Fibroblast of lung (primary cell): ENCODE measurements at regions not wholly inside any gene's neighbourhood (a gene's known extent, or its start where the extent isn't known, plus 50 kb on each side); places are given as distances from the start of the nearest gene placed in this dataset.

Experiments
- DNase-seq, 2 donors: peaks; one replicate each; pipeline versions ENCODE4 v3.0.0 to v3.0.0-alpha.2; 2010; ENCODE audit warnings: low read depth in 2 of 2
- H2AFZ ChIP-seq: 2 replicates; pipeline ENCODE4 v1.5.1; 2012; ENCODE audit warnings: low read length, control low read depth, inconsistent platforms
- H3K27ac ChIP-seq: 2 replicates; pipeline ENCODE4 v1.5.1; 2011; ENCODE audit warnings: low read length, control low read depth; ENCODE audit not compliant: insufficient read depth
- H3K27me3 ChIP-seq: 2 replicates; pipeline ENCODE4 v1.5.1; 2011; ENCODE audit warnings: mild to moderate bottlenecking, low read length; ENCODE audit not compliant: control insufficient read depth, insufficient read depth
- H3K36me3 ChIP-seq: 2 replicates; pipeline ENCODE4 v1.5.1; 2011; ENCODE audit warnings: low read length; ENCODE audit not compliant: control insufficient read depth, insufficient read depth
- H3K4me1 ChIP-seq: 2 replicates; pipeline ENCODE4 v1.5.1; 2011; ENCODE audit warnings: low read length; ENCODE audit not compliant: control insufficient read depth, insufficient read depth; ENCODE audit errors: extremely low read depth
- H3K4me2 ChIP-seq: 2 replicates; pipeline ENCODE4 v1.5.1; 2011; ENCODE audit warnings: low read length, control low read depth; ENCODE audit not compliant: insufficient read depth; ENCODE audit errors: extremely low read depth
- H3K4me3 ChIP-seq, 4 experiments: fragments of 200-600 bp in 1 of 4; sonication (generic) in 1 of 4; replicated peaks in 1 of 4; 2 replicates each; pipeline ENCODE4 v1.5.1; 2011 to 2016; ENCODE audit warnings: low read length in 4 of 4, low read depth in 3 of 4, mild to moderate bottlenecking in 3 of 4, control low read depth in 2 of 4, inconsistent platforms in 1 of 4, mixed read lengths in 1 of 4; ENCODE audit not compliant: insufficient read depth in 1 of 4; ENCODE audit errors: control extremely low read depth in 1 of 4
- H3K79me2 ChIP-seq: 2 replicates; pipeline ENCODE4 v1.5.1; 2012; ENCODE audit warnings: mild to moderate bottlenecking, low read length, inconsistent platforms; ENCODE audit not compliant: control insufficient read depth, insufficient read depth
- H3K9ac ChIP-seq: 2 replicates; pipeline ENCODE4 v1.5.1; 2011; ENCODE audit warnings: mild to moderate bottlenecking, low read length, control low read depth; ENCODE audit not compliant: insufficient read depth
- H3K9me3 ChIP-seq: 2 replicates; pipeline ENCODE4 v1.5.1; 2012; ENCODE audit warnings: low read depth, low read length; ENCODE audit not compliant: control insufficient read depth, insufficient read depth
- H4K20me1 ChIP-seq: 2 replicates; pipeline ENCODE4 v1.5.1; 2011; ENCODE audit warnings: low read length; ENCODE audit not compliant: control insufficient read depth, insufficient read depth; ENCODE audit errors: extremely low read depth
- CTCF ChIP-seq, 2 donors: IDR thresholded peaks in 1 of 2; conservative IDR thresholded peaks in 1 of 2; 1 replicate in 1 of 2; 2 replicates in 1 of 2; pipeline ENCODE4 v1.5.1; 2011 to 2012; ENCODE audit warnings: low read length in 2 of 2, control low read depth in 1 of 2, inconsistent platforms in 1 of 2, low read depth in 1 of 2, mild to moderate bottlenecking in 1 of 2
- EZH2 ChIP-seq: IDR thresholded peaks from 2 replicates; pipeline ENCODE4 v1.5.1; 2012; ENCODE audit warnings: low read length, control low read depth, mild to moderate bottlenecking; ENCODE audit errors: missing control alignments

DNA sequence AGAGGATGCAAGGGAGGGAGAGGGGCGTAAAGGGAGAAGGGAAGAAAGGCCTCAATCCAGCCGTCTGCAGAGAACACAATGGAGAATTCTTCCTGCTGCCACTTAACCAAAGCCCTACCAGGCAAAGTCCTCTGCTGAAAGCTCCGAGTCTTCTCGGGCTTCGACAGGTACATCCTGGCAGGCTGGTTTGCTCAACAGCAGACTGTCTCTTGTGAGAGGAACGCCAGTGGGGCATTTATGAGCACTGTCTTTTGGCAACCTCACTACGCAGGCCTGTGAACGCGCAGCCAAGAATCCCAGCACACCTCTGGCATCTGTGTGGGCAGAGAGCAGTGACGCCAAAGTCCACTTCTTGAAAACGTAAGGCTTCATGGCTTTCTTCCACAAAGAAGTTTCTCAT lies 207.5 kb upstream of the FAM9B start:
- H3K4me1 ChIP-seq: no peaks in the 10 kb centered on the region

GRCh38 chrX:9249051-9249846 lies 215.3 kb upstream of the FAM9B start:
- Histone ChIP-seq H3K4me3 (no peak overlapping the region), H3K4me2 (no peak overlapping the region), H3K79me2 (no peaks in the 10 kb centered on the region), H2AFZ (no peak overlapping the region), H3K4me1 (no peaks in the 10 kb centered on the region), H3K36me3 (no peaks in the 10 kb centered on the region), H3K27ac (no peak overlapping the region), H3K27me3 (no peaks in the 10 kb centered on the region), H3K9ac (no peak overlapping the region), H4K20me1 (no peaks in the 10 kb centered on the region), H3K9me3 (no peaks in the 10 kb centered on the region)
- no peak for DNase-seq
- TF ChIP-seq EZH2 (no peak), CTCF (conservative IDR thresholded peaks at IDR 0.05 in 1 of 2, IDR thresholded peaks at IDR 0.05 in 1 of 2; ENCODE audit: low read depth in 1 of 2, low read length in 2 of 2) (no peak)

More for the DNA sequence above, 207.5 kb upstream of the FAM9B start:
- H3K79me2 ChIP-seq: no peaks in the 10 kb centered on the region
- H4K20me1 ChIP-seq: no peaks in the 10 kb centered on the region
- no peak overlapping the region for H3K9ac ChIP-seq
- no peak for DNase-seq
- no peak overlapping the region for H3K4me3 ChIP-seq
- no peak overlapping the region for H2AFZ ChIP-seq
- no peak for TF ChIP-seq CTCF (conservative IDR thresholded peaks at IDR 0.05 in 1 of 2, IDR thresholded peaks at IDR 0.05 in 1 of 2; ENCODE audit: low read depth in 1 of 2, low read length in 2 of 2)
- no peak for TF ChIP-seq EZH2
- no peak overlapping the region for H3K27ac ChIP-seq
- H3K4me2 ChIP-seq: no peak overlapping the region
- no peaks in the 10 kb centered on the region for H3K27me3 ChIP-seq
- no peaks in the 10 kb centered on the region for H3K36me3 ChIP-seq
- no peaks in the 10 kb centered on the region for H3K9me3 ChIP-seq

DNA sequence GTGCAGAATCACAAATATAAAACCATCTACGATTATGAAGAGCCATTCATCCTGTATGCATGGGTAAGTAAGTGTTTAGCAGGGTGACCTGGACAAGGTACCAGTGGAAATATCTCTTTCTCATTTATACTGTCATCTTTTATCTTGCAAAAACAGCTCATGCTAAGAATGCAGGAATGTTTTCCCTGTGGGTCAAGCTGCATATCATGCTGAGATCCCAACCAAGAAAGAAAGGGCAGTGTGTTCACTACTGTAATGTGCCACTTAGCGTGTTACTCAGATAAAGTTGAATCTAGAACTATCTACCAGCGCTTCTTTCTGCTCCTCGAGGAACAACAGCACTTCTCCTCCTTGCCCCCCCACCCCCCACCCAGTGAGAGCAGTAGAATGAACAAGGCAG lies 212.7 kb upstream of the TBL1X start:
- DNase-seq: no peak
- H2AFZ ChIP-seq: no peak overlapping the region
- H4K20me1 ChIP-seq: no peaks in the 10 kb centered on the region
- H3K9me3 ChIP-seq: no peaks in the 10 kb centered on the region
- H3K36me3 ChIP-seq: no peaks in the 10 kb centered on the region
- no peaks in the 10 kb centered on the region for H3K27me3 ChIP-seq
- TF ChIP-seq EZH2: no peak
- no peak for TF ChIP-seq CTCF (conservative IDR thresholded peaks at IDR 0.05 in 1 of 2, IDR thresholded peaks at IDR 0.05 in 1 of 2; ENCODE audit: low read depth in 1 of 2, low read length in 2 of 2)
- H3K27ac ChIP-seq: no peak overlapping the region
- H3K4me2 ChIP-seq: no peak overlapping the region
- no peaks in the 10 kb centered on the region for H3K4me1 ChIP-seq
- H3K4me3 ChIP-seq: no peak overlapping the region
- no peak overlapping the region for H3K9ac ChIP-seq
- H3K79me2 ChIP-seq: no peaks in the 10 kb centered on the region
